NCI-H146 treated with DMSO at 0.1 percent for 48 hours (cell line): ENCODE measurements at regions not wholly inside any gene's neighbourhood (a gene's known extent, or its start where the extent isn't known, plus 50 kb on each side); places are given as distances from the start of the nearest gene placed in this dataset.
"Not testable (repeated sequence)": the region's sequence is repeated elsewhere in the genome, so short reads cannot be mapped to it uniquely, and the experiment has no call there.

Experiments used
- DNase-seq: peaks from one replicate; lab custom pipeline; 2025; ENCODE audit not compliant: unreplicated experiment; lab: John Stamatoyannopoulos, UW

- no peak for DNase-seq
These were observed 199.1 kb upstream of the KRR1 start for GRCh38 chr12:75710361-75711069.

GRCh38 chr12:75709503-75709902, 198.1 kb upstream of the KRR1 start:
- DNase-seq, result no peak

GRCh38 chr12:75708802-75709201, 197.4 kb upstream of the KRR1 start:
- no peak for DNase-seq

GRCh38 chr12:75707983-75708382, 196.6 kb upstream of the KRR1 start:
- DNase-seq, result no peak

GRCh38 chr12:75706786-75707605, 195.6 kb upstream of the KRR1 start:
- DNase-seq, result no peak

- DNase-seq, result peak; percentile 24
These were observed 194.6 kb upstream of the KRR1 start for GRCh38 chr12:75705749-75706711.

GRCh38 chr12:75704664-75705063, 193.3 kb upstream of the KRR1 start:
- DNase-seq, result no peak

- DNase-seq, result no peak
These were observed 192.8 kb upstream of the KRR1 start for GRCh38 chr12:75704208-75704607.

- DNase-seq, result no peak
These were observed 191.7 kb upstream of the KRR1 start for GRCh38 chr12:75703131-75703530.

GRCh38 chr12:75702477-75703093, 191.2 kb upstream of the KRR1 start:
- DNase-seq, result no peak

GRCh38 chr12:75701859-75702258, 190.4 kb upstream of the KRR1 start:
- DNase-seq, result no peak

- DNase-seq, result no peak
These were observed 188.5 kb upstream of the KRR1 start for GRCh38 chr12:75699728-75700496.

GRCh38 chr12:75699251-75699650, 187.8 kb upstream of the KRR1 start:
- DNase-seq, result no peak

- DNase-seq, result no peak
These were observed 186.6 kb upstream of the KRR1 start for GRCh38 chr12:75698052-75698451.

GRCh38 chr12:75695926-75696325, 184.5 kb upstream of the KRR1 start:
- no peak for DNase-seq

GRCh38 chr12:75694534-75695268, 183.3 kb upstream of the KRR1 start:
- no peak for DNase-seq

- DNase-seq, result no peak
These were observed 181.5 kb upstream of the KRR1 start for GRCh38 chr12:75692876-75693275.

GRCh38 chr12:75690296-75690955, 179.0 kb upstream of the KRR1 start:
- no peak for DNase-seq

GRCh38 chr12:75686233-75686632, 174.8 kb upstream of the KRR1 start:
- not testable (repeated sequence) for DNase-seq
